Karpas-422 (cell line): ENCODE measurements at regions not wholly inside any gene's neighbourhood (a gene's known extent, or its start where the extent isn't known, plus 50 kb on each side); places are given as distances from the start of the nearest gene placed in this dataset.

Experiments used
- DNase-seq: peaks from one replicate; pipeline ENCODE4 v3.0.0-alpha.2; 2015
- H2AFZ ChIP-seq: fragments of 200-600 bp; sonication (generic); 2 replicates; pipeline ENCODE4 v1.6.1; 2014; ENCODE audit warnings: antibody characterized with exemption, low read length, mixed read lengths
- H3K27ac ChIP-seq: fragments of 200-600 bp; sonication (generic); 2 replicates; pipeline ENCODE4 v1.5.1; 2014; ENCODE audit warnings: mild to moderate bottlenecking, low read length, moderate library complexity
- H3K27me3 ChIP-seq: fragments of 200-600 bp; sonication (generic); 2 replicates; pipeline ENCODE4 v1.6.1; 2014; ENCODE audit warnings: low read length, mixed read lengths
- H3K36me3 ChIP-seq: fragments of 200-600 bp; sonication (generic); 2 replicates; pipeline ENCODE4 v1.6.1; 2014; ENCODE audit warnings: low read length, mixed read lengths; ENCODE audit not compliant: insufficient read depth
- H3K4me1 ChIP-seq: fragments of 200-600 bp; sonication (generic); 2 replicates; pipeline ENCODE4 v1.6.1; 2014; ENCODE audit warnings: mild to moderate bottlenecking, low read length, mixed read lengths
- H3K4me2 ChIP-seq: fragments of 200-600 bp; sonication (generic); 2 replicates; pipeline ENCODE4 v1.6.1; 2014; ENCODE audit warnings: low read length, low read depth, mild to moderate bottlenecking; ENCODE audit not compliant: poor library complexity, severe bottlenecking
- H3K4me3 ChIP-seq: fragments of 200-600 bp; sonication (generic); 2 replicates; pipeline ENCODE4 v1.5.1; 2014; ENCODE audit warnings: mild to moderate bottlenecking, antibody characterized with exemption, low read length, mixed read lengths
- H3K79me2 ChIP-seq: fragments of 200-600 bp; sonication (generic); 2 replicates; pipeline ENCODE4 v1.6.1; 2014; ENCODE audit warnings: mild to moderate bottlenecking, low read length, mixed read lengths
- H3K9ac ChIP-seq: fragments of 200-600 bp; sonication (generic); 2 replicates; pipeline ENCODE4 v1.6.0; 2014; ENCODE audit warnings: low read length
- H3K9me2 ChIP-seq: fragments of 200-600 bp; sonication (generic), shearing (Covaris generic); replicated peaks from 2 replicates; pipeline ENCODE4 v1.6.0; 2014; ENCODE audit warnings: mild to moderate bottlenecking, low read length, moderate library complexity; ENCODE audit not compliant: insufficient read depth
- H3K9me3 ChIP-seq: fragments of 300-700, 200-600 bp; sonication (generic); 2 replicates; pipeline ENCODE4 v1.6.1; 2014; ENCODE audit warnings: low read length, mixed read lengths
- H4K20me1 ChIP-seq: fragments of 200-600 bp; sonication (generic); 2 replicates; pipeline ENCODE4 v1.6.1; 2014; ENCODE audit warnings: mild to moderate bottlenecking, antibody characterized with exemption, low read length, low read depth; ENCODE audit not compliant: insufficient read depth

DNA sequence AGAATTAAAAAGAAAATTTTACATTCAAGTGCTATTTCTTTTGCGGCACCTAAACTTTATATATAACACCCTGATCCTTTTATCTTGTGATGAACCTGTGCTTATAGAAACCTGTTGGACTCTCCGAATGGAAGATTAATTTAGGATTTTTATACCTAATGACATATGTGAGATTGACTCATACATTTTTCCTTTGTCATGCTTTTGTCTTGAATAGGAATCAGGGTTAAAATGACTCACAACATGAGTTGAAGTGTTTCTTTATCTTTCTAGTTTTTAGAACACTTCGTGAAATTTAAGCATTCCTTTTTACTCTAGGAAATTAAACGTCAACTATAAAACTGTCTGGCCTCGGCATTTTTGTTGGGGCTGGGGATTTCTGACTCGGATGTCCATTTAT, 378.9 kb downstream of the PCDH20 start:
- DNase-seq: no peak
- H3K9me3 ChIP-seq: no peaks in the 10 kb centered on the region
- no peak overlapping the region for H2AFZ ChIP-seq
- H3K4me1 ChIP-seq: no peaks in the 10 kb centered on the region
- H3K27ac ChIP-seq: no peak overlapping the region
- no peaks in the 10 kb centered on the region for H3K27me3 ChIP-seq
- H3K9ac ChIP-seq: no peak overlapping the region
- no peak overlapping the region for H3K4me3 ChIP-seq
- no peak overlapping the region for H3K4me2 ChIP-seq
- H3K9me2 ChIP-seq: 0 out of 2 replicates have a peak, but pooled peaks cover 3% of the 10 kb centered on the region
- H3K36me3 ChIP-seq: no peaks in the 10 kb centered on the region
- no peaks in the 10 kb centered on the region for H3K79me2 ChIP-seq
- H4K20me1 ChIP-seq: no peaks in the 10 kb centered on the region

DNA sequence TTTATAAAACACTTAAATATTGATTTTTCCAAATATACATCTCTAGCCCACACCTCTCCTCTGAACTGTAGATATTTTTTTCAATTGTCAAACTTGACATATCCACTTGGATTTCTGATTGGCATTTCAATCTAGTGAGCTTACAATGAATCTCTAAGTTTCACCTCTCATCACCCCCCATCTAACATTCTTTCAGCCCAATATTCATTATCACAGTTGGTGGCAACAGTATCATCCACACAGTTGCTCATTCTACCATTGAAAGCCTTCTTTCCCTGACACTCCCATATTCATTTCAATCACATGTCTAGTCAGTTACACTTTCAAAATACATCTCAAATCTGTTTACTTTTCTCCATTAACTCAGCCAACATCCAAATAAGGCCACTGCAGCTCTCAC, 385.2 kb downstream of the PCDH20 start:
- H3K36me3 ChIP-seq: no peaks in the 10 kb centered on the region
- H3K4me1 ChIP-seq: no peaks in the 10 kb centered on the region
- H3K4me3 ChIP-seq: no peak overlapping the region
- no peaks in the 10 kb centered on the region for H3K9me3 ChIP-seq
- H4K20me1 ChIP-seq: no peaks in the 10 kb centered on the region
- H3K79me2 ChIP-seq: no peaks in the 10 kb centered on the region
- no peak overlapping the region for H3K27ac ChIP-seq
- H3K9me2 ChIP-seq: 0 out of 2 replicates have a peak, but pooled peaks cover 3% of the 10 kb centered on the region
- H3K9ac ChIP-seq: no peak overlapping the region
- no peak overlapping the region for H3K4me2 ChIP-seq
- H2AFZ ChIP-seq: no peak overlapping the region
- DNase-seq: no peak
- H3K27me3 ChIP-seq: no peaks in the 10 kb centered on the region

DNA sequence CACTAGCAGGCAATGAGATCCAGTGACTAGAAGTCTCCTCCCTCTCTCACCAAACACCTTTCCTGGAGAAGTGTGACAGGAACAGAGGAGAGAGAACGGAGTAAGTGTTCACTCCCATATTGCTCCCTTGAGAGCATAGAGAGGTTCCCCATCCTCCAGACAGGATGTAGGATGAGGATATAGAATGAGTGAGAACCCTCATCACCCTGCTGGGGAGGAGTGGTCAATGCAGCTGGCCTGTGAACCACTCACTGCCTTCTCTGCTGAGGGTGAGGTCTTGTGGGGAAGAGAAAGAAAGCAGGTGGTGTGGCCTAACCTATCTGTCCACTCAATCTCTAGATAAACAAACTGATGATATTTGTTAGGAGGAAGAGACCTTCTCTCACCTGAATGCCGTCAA, 386.6 kb downstream of the PCDH20 start:
- Histone ChIP-seq H2AFZ (no peak overlapping the region), H3K27ac (no peak overlapping the region), H3K9ac (no peak overlapping the region), H3K4me2 (no peak overlapping the region), H3K27me3 (no peaks in the 10 kb centered on the region), H3K4me1 (no peaks in the 10 kb centered on the region), H3K79me2 (no peaks in the 10 kb centered on the region), H4K20me1 (no peaks in the 10 kb centered on the region), H3K4me3 (no peak overlapping the region), H3K9me2 (0 out of 2 replicates have a peak, but pooled peaks cover 3% of the 10 kb centered on the region), H3K9me3 (no peaks in the 10 kb centered on the region), H3K36me3 (no peaks in the 10 kb centered on the region)
- no peak for DNase-seq

DNA sequence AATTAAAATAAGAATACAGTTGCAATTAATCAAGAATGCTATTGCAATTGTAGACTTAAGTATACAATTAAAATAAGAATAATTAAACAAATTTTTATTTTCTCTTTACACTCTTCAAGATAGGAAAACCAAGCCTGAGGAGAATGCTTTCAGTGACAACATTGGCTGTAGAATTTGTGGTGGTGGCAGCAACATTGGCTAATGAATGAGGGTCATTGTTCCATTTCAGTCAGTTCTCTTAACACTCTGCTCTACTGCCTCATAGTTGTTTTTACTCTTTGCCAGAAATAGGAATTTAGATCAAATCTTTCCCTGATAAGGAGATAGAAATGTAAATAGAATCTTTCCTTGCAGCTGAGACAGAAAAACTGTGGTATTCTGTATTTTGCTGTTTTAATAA, 391.6 kb downstream of the PCDH20 start:
- Histone ChIP-seq H3K9ac (no peak overlapping the region), H3K9me2 (no peaks in the 10 kb centered on the region), H3K36me3 (no peaks in the 10 kb centered on the region), H2AFZ (no peak overlapping the region), H3K27me3 (no peaks in the 10 kb centered on the region), H4K20me1 (no peaks in the 10 kb centered on the region), H3K27ac (no peak overlapping the region), H3K4me1 (no peaks in the 10 kb centered on the region), H3K79me2 (no peaks in the 10 kb centered on the region), H3K4me2 (no peak overlapping the region), H3K9me3 (no peaks in the 10 kb centered on the region), H3K4me3 (no peak overlapping the region)
- no peak for DNase-seq

DNA sequence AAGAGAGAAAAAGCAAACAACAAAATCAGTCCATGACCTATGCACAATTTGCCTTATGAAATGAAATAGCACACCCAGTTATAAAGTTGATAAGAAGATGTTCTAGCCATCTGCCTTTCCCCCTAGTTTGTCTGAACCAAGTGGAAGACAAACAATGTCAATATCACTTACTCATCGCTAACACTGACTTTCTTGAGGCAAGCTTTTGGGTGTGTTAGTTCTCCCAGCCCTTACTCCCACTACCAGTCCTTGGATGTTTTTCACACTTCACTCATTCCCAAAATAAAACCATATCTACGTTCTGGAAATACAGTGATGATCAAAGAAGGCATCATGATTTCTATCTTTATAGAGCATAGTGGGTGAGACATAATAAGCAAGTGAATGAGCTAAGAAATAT, 393.8 kb downstream of the PCDH20 start:
- no peaks in the 10 kb centered on the region for H4K20me1 ChIP-seq
- H3K27me3 ChIP-seq: no peaks in the 10 kb centered on the region
- no peaks in the 10 kb centered on the region for H3K9me2 ChIP-seq
- H2AFZ ChIP-seq: no peak overlapping the region
- no peak overlapping the region for H3K4me2 ChIP-seq
- no peaks in the 10 kb centered on the region for H3K79me2 ChIP-seq
- DNase-seq: no peak
- no peaks in the 10 kb centered on the region for H3K4me1 ChIP-seq
- H3K4me3 ChIP-seq: no peak overlapping the region
- no peak overlapping the region for H3K9ac ChIP-seq
- no peaks in the 10 kb centered on the region for H3K36me3 ChIP-seq
- H3K9me3 ChIP-seq: no peaks in the 10 kb centered on the region
- no peak overlapping the region for H3K27ac ChIP-seq

DNA sequence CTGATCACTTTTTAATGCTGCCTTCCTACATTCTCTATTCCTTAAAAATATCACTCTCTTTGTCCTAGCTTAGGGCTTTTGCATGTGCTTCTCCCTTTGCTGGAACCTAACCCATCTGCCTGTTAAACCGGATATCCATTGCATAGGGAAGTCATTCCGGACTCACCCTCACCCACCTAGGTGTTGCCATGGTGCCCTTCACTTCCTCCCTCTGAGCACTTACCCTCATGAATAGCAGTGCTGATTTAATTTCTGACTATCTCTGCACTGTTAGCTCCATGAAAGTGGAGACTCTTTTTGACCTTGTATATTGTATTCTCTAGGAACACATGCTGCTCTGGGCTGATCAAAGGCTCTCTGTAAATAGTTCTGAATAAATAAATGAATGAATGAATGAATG, 401.9 kb downstream of the PCDH20 start:
- no peak for DNase-seq
- Histone ChIP-seq H3K4me2 (no peak overlapping the region), H3K27me3 (no peaks in the 10 kb centered on the region), H3K9me2 (no peaks in the 10 kb centered on the region), H3K9me3 (no peaks in the 10 kb centered on the region), H3K79me2 (no peaks in the 10 kb centered on the region), H3K4me1 (no peaks in the 10 kb centered on the region), H3K4me3 (no peak overlapping the region), H3K36me3 (no peaks in the 10 kb centered on the region), H3K9ac (no peak overlapping the region), H3K27ac (no peak overlapping the region), H2AFZ (no peak overlapping the region), H4K20me1 (no peaks in the 10 kb centered on the region)

DNA sequence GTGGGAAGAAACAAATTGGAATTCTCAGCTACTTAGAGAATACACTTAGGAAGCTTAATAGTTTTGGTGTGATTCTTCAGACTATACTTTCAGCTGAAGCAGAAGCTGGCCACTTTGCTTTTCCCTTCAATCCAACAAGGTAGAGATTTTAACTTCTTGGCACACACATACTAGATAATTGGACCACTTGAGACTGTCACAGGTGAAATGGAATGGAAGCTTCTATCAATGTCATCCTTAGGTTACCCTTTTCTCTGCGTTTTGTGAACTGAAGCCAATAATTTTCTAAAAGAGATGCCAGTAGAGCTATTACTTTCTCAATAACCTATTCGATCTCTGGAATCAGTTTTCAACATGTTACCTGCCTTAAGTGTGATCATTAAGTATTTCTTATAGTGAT, 405.3 kb downstream of the PCDH20 start:
- Histone ChIP-seq H3K36me3 (no peaks in the 10 kb centered on the region), H3K79me2 (no peaks in the 10 kb centered on the region), H2AFZ (no peak overlapping the region), H4K20me1 (no peaks in the 10 kb centered on the region), H3K9me2 (no peaks in the 10 kb centered on the region), H3K27ac (no peak overlapping the region), H3K9me3 (no peaks in the 10 kb centered on the region), H3K4me2 (no peak overlapping the region), H3K4me1 (no peaks in the 10 kb centered on the region), H3K4me3 (no peak overlapping the region), H3K27me3 (no peaks in the 10 kb centered on the region), H3K9ac (no peak overlapping the region)
- DNase-seq: no peak

DNA sequence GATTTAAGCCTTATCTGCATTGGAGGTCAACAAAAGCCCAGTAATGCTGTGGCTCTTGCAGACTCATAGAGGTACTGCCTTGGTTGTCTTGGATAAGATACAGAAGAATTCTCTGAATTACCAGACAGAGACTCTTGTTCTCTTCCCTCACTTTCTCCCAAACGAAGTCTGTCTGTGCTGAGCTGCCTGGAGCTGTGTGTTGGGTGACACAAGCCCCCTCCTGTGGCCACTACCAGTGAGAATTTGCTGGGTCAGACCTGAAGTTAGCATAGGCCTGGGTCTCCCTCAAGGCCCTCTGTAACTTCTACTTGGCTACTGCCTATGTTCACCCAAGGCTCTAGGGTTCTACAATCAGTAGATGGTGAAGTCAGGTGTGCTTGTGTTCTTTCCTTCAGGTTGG, 413.0 kb downstream of the PCDH20 start:
- no peaks in the 10 kb centered on the region for H3K9me3 ChIP-seq
- no peaks in the 10 kb centered on the region for H3K9me2 ChIP-seq
- H3K4me1 ChIP-seq: no peaks in the 10 kb centered on the region
- H3K9ac ChIP-seq: no peak overlapping the region
- H2AFZ ChIP-seq: no peak overlapping the region
- no peaks in the 10 kb centered on the region for H4K20me1 ChIP-seq
- no peak for DNase-seq
- no peak overlapping the region for H3K4me3 ChIP-seq
- no peaks in the 10 kb centered on the region for H3K27me3 ChIP-seq
- H3K79me2 ChIP-seq: no peaks in the 10 kb centered on the region
- H3K36me3 ChIP-seq: no peaks in the 10 kb centered on the region
- no peak overlapping the region for H3K27ac ChIP-seq
- no peak overlapping the region for H3K4me2 ChIP-seq
